HEK293T (cell line): ENCODE measurements at regions not wholly inside any gene's neighbourhood (a gene's known extent, or its start where the extent isn't known, plus 50 kb on each side); places are given as distances from the start of the nearest gene placed in this dataset.

ENCODE experiments used
- BHLHE40 ChIP-seq: fragments of 450-650 bp; IDR thresholded peaks from 2 replicates; pipeline ENCODE4 v1.6.1; 2016; ENCODE audit warnings: mild to moderate bottlenecking, moderate library complexity, borderline replicate concordance
- ELF4 ChIP-seq: fragments of 450-650 bp; IDR thresholded peaks from 2 replicates; pipeline ENCODE4 v1.6.1; 2017; ENCODE audit warnings: antibody characterized with exemption
- TARDBP ChIP-seq: fragments of 450-650 bp; IDR thresholded peaks from 2 replicates; pipeline ENCODE4 v1.6.1; 2016

DNA sequence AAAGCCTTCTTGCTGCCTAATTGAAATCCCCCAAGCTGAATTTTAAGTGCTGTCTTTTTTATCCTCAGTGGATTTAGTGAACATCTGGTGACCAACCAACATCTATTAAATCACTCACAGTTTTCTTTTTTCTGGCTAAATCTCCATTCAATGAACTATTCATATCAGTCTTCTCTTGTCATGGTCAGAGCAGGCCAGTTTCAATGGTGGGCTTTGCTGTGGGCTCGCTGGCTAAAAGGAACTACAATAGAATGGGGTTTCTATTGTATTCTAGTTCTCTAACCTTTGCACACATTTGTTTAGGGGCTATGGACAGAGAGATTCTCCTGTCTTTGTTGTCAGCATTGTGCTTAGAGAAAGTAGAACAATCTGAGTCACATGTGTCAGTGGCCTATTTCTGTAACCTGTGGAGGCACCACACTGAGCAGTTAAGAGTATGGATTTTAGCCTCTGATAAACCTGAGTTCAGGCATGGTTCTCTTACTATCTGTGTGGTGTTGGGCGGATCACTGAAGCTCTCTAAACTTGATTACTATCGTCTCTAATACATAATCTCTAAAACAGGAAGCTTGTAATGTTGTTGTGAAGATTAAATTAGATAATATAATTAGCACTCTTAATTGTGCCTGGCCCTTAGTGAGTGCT, 94.2 kb upstream of the CADM1 start:
- TF ChIP-seq BHLHE40 (no peak), TARDBP (no peak), ELF4 (no peak)
